CD4-positive, alpha-beta memory T cell (primary cell): ENCODE measurements at regions not wholly inside any gene's neighbourhood (a gene's known extent, or its start where the extent isn't known, plus 50 kb on each side); places are given as distances from the start of the nearest gene placed in this dataset.

Source experiments
- CTCF ChIA-PET: fragments of 350-600 bp; sonication (Branson Sonifier 250); formaldehyde crosslinking; loops from one replicate; lab custom pipeline; 2021; ENCODE audit warnings: inconsistent platforms; ENCODE audit not compliant: partially characterized antibody; lab: Charles Lee
- POLR2A ChIA-PET: fragments of 350-600 bp; sonication (Branson Sonifier 250); formaldehyde crosslinking; loops from one replicate; lab custom pipeline; 2021; ENCODE audit not compliant: partially characterized antibody; lab: Charles Lee
- DNase-seq, 5 donors: peaks; one replicate each; pipeline versions ENCODE4 v3.0.0 to v3.0.0-alpha.2; 2020 to 2022; ENCODE audit warnings: mixed read lengths in 1 of 5
- H3K27ac ChIP-seq: one replicate; pipeline ENCODE4 v1.7.0; 2013; ENCODE audit warnings: low read depth, low read length
- H3K27me3 ChIP-seq: 2 replicates; pipeline ENCODE4 v1.7.0; 2013; ENCODE audit warnings: mild to moderate bottlenecking, low read length, moderate library complexity; ENCODE audit not compliant: insufficient read depth
- H3K36me3 ChIP-seq: 2 replicates; pipeline ENCODE4 v1.7.0; 2013; ENCODE audit warnings: mild to moderate bottlenecking, low read length, moderate library complexity; ENCODE audit not compliant: insufficient read depth
- H3K4me1 ChIP-seq: 2 replicates; pipeline ENCODE4 v1.7.0; 2013; ENCODE audit warnings: mild to moderate bottlenecking, low read length, moderate library complexity; ENCODE audit not compliant: insufficient read depth
- H3K4me3 ChIP-seq, 2 donors: one replicate each; pipeline ENCODE4 v1.7.0; 2013; ENCODE audit warnings: low read length in 2 of 2, mild to moderate bottlenecking in 1 of 2
- H3K9me3 ChIP-seq, 2 donors: one replicate each; pipeline ENCODE4 v1.7.0; 2013; ENCODE audit warnings: low read length in 2 of 2, control low read depth in 1 of 2; ENCODE audit not compliant: control insufficient read depth in 1 of 2
- H3K27ac Mint-ChIP-seq, 7 donors: one replicate each; pipeline ENCODE4 v1.8.0; 2020 to 2021; ENCODE audit warnings: mixed read lengths in 7 of 7, mild to moderate bottlenecking in 6 of 7, inconsistent platforms in 3 of 7, moderate library complexity in 3 of 7
- H3K27me3 Mint-ChIP-seq, 2 donors: one replicate each; pipeline ENCODE4 v1.8.0; 2020 to 2021; ENCODE audit warnings: mixed read lengths in 2 of 2
- H3K36me3 Mint-ChIP-seq, 2 donors: one replicate each; pipeline ENCODE4 v1.8.0; 2020 to 2021; ENCODE audit warnings: mixed read lengths in 2 of 2, inconsistent platforms in 1 of 2, mild to moderate bottlenecking in 1 of 2
- H3K4me1 Mint-ChIP-seq, 4 donors: one replicate each; pipeline ENCODE4 v1.8.0; 2020 to 2021; ENCODE audit warnings: mixed read lengths in 4 of 4, mild to moderate bottlenecking in 1 of 4
- H3K4me3 Mint-ChIP-seq, 8 donors: one replicate each; pipeline ENCODE4 v1.8.0; 2020 to 2021; ENCODE audit warnings: mixed read lengths in 8 of 8, mild to moderate bottlenecking in 7 of 8, moderate library complexity in 6 of 8, inconsistent platforms in 3 of 8
- H3K9me3 Mint-ChIP-seq, 8 donors: one replicate each; pipeline ENCODE4 v1.8.0; 2020 to 2021; ENCODE audit warnings: mixed read lengths in 8 of 8, mild to moderate bottlenecking in 5 of 8, inconsistent platforms in 3 of 8, moderate library complexity in 1 of 8
- intact Hi-C: fragments of 100-400 bp; cut with micrococcal nuclease; formaldehyde crosslinking; loops from one replicate; pipeline ENCODE4 v1.15.1; 2023

DNA sequence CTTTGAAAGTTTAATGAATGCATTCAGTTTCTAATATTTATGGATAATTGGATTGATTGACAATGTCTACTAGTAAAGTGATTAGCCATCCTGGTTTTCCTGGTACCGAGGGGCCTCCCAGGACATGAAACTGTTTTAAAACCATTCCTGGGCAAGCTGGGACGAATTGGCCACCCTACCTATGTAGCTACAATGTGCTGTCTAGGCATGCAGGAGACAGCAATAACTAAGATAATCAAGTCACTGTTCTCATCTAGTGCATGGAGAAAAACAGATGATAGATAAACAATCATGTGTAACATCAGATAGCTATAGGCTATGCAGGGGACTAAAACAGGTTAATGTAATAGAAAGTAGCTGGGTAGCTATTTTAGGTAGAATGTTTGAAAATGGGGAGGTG, 67.1 kb downstream of the PMAIP1 start:
- Histone ChIP-seq H3K27ac (no peak overlapping the region), H3K9me3 (no peaks in the 10 kb centered on the region), H3K36me3 (no peaks in the 10 kb centered on the region), H3K4me1 (no peaks in the 10 kb centered on the region), H3K27me3 (no peaks in the 10 kb centered on the region), H3K4me3 (no peak overlapping the region)
- Mint-ChIP-seq H3K4me3 (no peak overlapping the region), H3K36me3 (no peaks in the 10 kb centered on the region), H3K4me1 (peaks cover 0 to 7% (median 4%) of the 10 kb centered on the region in 4 donors), H3K9me3 (peaks cover 0 to 2% (median 0%) of the 10 kb centered on the region in 8 donors), H3K27ac (no peak overlapping the region), H3K27me3 (peaks cover 13 to 22% of the 10 kb centered on the region in 2 donors)
- ChIA-PET CTCF (no interaction called here), POLR2A (no interaction called here)
- no peak for DNase-seq
- intact Hi-C loops: no loop called here

- H3K27ac Mint-ChIP-seq: no peak overlapping the region
- peaks cover 0 to 2% (median 0%) of the 10 kb centered on the region in 8 donors for H3K9me3 Mint-ChIP-seq
- ChIA-PET POLR2A (no interaction called here), CTCF (interaction anchor here (0.8 kb wide), 1 partner anchor 26 kb away, joined by 4 read pairs; no protein-coding TSS in a partner anchor)
- Histone ChIP-seq H3K27me3 (no peaks in the 10 kb centered on the region), H3K4me3 (no peak overlapping the region), H3K9me3 (no peaks in the 10 kb centered on the region), H3K27ac (no peak overlapping the region), H3K4me1 (no peaks in the 10 kb centered on the region), H3K36me3 (no peaks in the 10 kb centered on the region)
- no peaks in the 10 kb centered on the region for H3K4me1 Mint-ChIP-seq
- H3K36me3 Mint-ChIP-seq: no peaks in the 10 kb centered on the region
- H3K27me3 Mint-ChIP-seq: peaks cover 13 to 18% of the 10 kb centered on the region in 2 donors
- no peak for DNase-seq
- intact Hi-C loops: no loop called here
- no peak overlapping the region for H3K4me3 Mint-ChIP-seq
These were observed 63.4 kb downstream of the PMAIP1 start for GRCh38 chr18:59963229-59963628.

GRCh38 chr18:59961070-59961469, 61.3 kb downstream of the PMAIP1 start:
- Mint-ChIP-seq H3K4me3 (no peak overlapping the region), H3K36me3 (no peaks in the 10 kb centered on the region), H3K27me3 (peaks cover 9 to 10% of the 10 kb centered on the region in 2 donors), H3K4me1 (no peaks in the 10 kb centered on the region), H3K27ac (no peak overlapping the region), H3K9me3 (peaks cover 0 to 2% (median 0%) of the 10 kb centered on the region in 8 donors)
- intact Hi-C loops: no loop called here
- Histone ChIP-seq H3K27ac (no peak overlapping the region), H3K4me1 (no peaks in the 10 kb centered on the region), H3K4me3 (no peak overlapping the region), H3K27me3 (no peaks in the 10 kb centered on the region), H3K36me3 (no peaks in the 10 kb centered on the region), H3K9me3 (no peaks in the 10 kb centered on the region)
- DNase-seq: no peak
- ChIA-PET POLR2A (no interaction called here), CTCF (interaction anchor here (1.6 kb wide), 1 partner anchor 35 kb away, joined by 4 read pairs; no protein-coding TSS in a partner anchor)

DNA sequence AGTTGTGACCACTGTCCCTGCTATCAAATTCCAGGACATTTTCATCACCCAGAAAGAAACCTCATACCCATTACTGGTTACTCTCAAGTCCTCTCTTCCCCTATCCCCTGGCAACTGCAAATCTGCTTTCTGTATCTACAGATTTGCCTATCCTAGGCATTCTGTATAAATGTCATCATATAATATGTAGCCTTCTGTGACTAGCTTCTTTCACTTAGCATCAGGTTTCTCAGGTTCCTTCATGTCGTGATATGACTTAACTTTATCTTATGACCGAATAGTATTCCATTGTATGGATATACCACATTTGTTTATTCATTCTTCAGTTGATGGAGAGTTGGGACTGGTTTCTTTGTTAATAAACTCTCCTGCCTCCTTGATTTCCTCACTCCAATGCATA, 60.5 kb downstream of the PMAIP1 start:
- no peaks in the 10 kb centered on the region for H3K36me3 Mint-ChIP-seq
- Histone ChIP-seq H3K9me3 (no peaks in the 10 kb centered on the region), H3K27me3 (no peaks in the 10 kb centered on the region), H3K36me3 (no peaks in the 10 kb centered on the region), H3K4me1 (no peaks in the 10 kb centered on the region), H3K4me3 (no peak overlapping the region), H3K27ac (no peak overlapping the region)
- peaks cover 0 to 2% (median 0%) of the 10 kb centered on the region in 8 donors for H3K9me3 Mint-ChIP-seq
- H3K27me3 Mint-ChIP-seq: peaks cover 7% of the 10 kb centered on the region in 2 donors
- H3K4me1 Mint-ChIP-seq: no peaks in the 10 kb centered on the region
- DNase-seq: no peak
- ChIA-PET CTCF (no interaction called here), POLR2A (no interaction called here)
- no peak overlapping the region for H3K27ac Mint-ChIP-seq
- intact Hi-C loops: no loop called here
- H3K4me3 Mint-ChIP-seq: no peak overlapping the region

- Mint-ChIP-seq H3K36me3 (no peaks in the 10 kb centered on the region), H3K9me3 (peaks cover 0 to 2% (median 0%) of the 10 kb centered on the region in 8 donors), H3K4me3 (no peak overlapping the region), H3K27ac (no peak overlapping the region), H3K27me3 (peaks cover 3% of the 10 kb centered on the region in 2 donors), H3K4me1 (peaks cover 0 to 4% (median 4%) of the 10 kb centered on the region in 4 donors)
- Histone ChIP-seq H3K4me3 (no peak overlapping the region), H3K9me3 (no peaks in the 10 kb centered on the region), H3K36me3 (no peaks in the 10 kb centered on the region), H3K27me3 (no peaks in the 10 kb centered on the region), H3K4me1 (peaks cover 4% of the 10 kb centered on the region), H3K27ac (no peak overlapping the region)
- intact Hi-C loops: no loop called here
- ChIA-PET CTCF (no interaction called here), POLR2A (no interaction called here)
- no peak for DNase-seq
These were observed 59.8 kb downstream of the PMAIP1 start for GRCh38 chr18:59959606-59960005.

GRCh38 chr18:59959073-59959472, 59.3 kb downstream of the PMAIP1 start:
- no peaks in the 10 kb centered on the region for H3K36me3 Mint-ChIP-seq
- no peaks in the 10 kb centered on the region for H3K27me3 ChIP-seq
- H3K4me1 ChIP-seq: peaks cover 5% of the 10 kb centered on the region
- H3K27ac ChIP-seq: no peak overlapping the region
- H3K4me1 Mint-ChIP-seq: peaks cover 0 to 9% (median 5%) of the 10 kb centered on the region in 4 donors
- no peak overlapping the region for H3K27ac Mint-ChIP-seq
- intact Hi-C loops: no loop called here
- peaks cover 3% of the 10 kb centered on the region in 2 donors for H3K27me3 Mint-ChIP-seq
- CTCF ChIA-PET: no interaction called here
- no peak overlapping the region for H3K4me3 Mint-ChIP-seq
- H3K4me3 ChIP-seq: no peak overlapping the region
- POLR2A ChIA-PET: no interaction called here
- no peak for DNase-seq
- H3K36me3 ChIP-seq: no peaks in the 10 kb centered on the region
- H3K9me3 Mint-ChIP-seq: peaks cover 0 to 2% (median 0%) of the 10 kb centered on the region in 8 donors
- no peaks in the 10 kb centered on the region for H3K9me3 ChIP-seq

GRCh38 chr18:59957957-59958356, 58.2 kb downstream of the PMAIP1 start:
- ChIA-PET POLR2A (no interaction called here), CTCF (interaction anchor here (0.7 kb wide), 1 partner anchor 65 kb away, joined by 3 read pairs; no protein-coding TSS in a partner anchor)
- intact Hi-C loops: no loop called here
- H3K36me3 ChIP-seq: no peaks in the 10 kb centered on the region
- no peak overlapping the region for H3K4me3 ChIP-seq
- Mint-ChIP-seq H3K4me3 (no peak overlapping the region), H3K4me1 (peaks cover 0 to 9% (median 5%) of the 10 kb centered on the region in 4 donors), H3K9me3 (peaks cover 0 to 1% (median 0%) of the 10 kb centered on the region in 8 donors), H3K27me3 (peaks cover 0 to 3% of the 10 kb centered on the region in 2 donors), H3K36me3 (no peaks in the 10 kb centered on the region), H3K27ac (no peak overlapping the region)
- no peaks in the 10 kb centered on the region for H3K9me3 ChIP-seq
- H3K27ac ChIP-seq: no peak overlapping the region
- H3K27me3 ChIP-seq: no peaks in the 10 kb centered on the region
- H3K4me1 ChIP-seq: peaks cover 5% of the 10 kb centered on the region
- no peak for DNase-seq
